ENCODE measurements at regions not wholly inside any gene's neighbourhood (a gene's known extent, or its start where the extent isn't known, plus 50 kb on each side); places are given as distances from the start of the nearest gene placed in this dataset.

- peak overlapping the region in 1 of 11 experiments; percentile 55; a peak in 2 of 22 replicates for H3K4me2 ChIP-seq
- no peaks in the 10 kb centered on the region for H4K20me1 ChIP-seq
- no peaks in the 10 kb centered on the region for H3K36me3 ChIP-seq
- peaks cover 49 to 69% (median 52%) of the 10 kb centered on the region in 10 experiments for H3K4me1 ChIP-seq
- no peak overlapping the region for H3K4me3 ChIP-seq
- no peak overlapping the region for H3K27ac ChIP-seq
- H3K27me3 ChIP-seq = no peaks in the 10 kb centered on the region
- TF ChIP-seq Cebpa-rat (IDR thresholded peaks at IDR 0.05) = no peak
- H3K9me3 ChIP-seq (replicated peaks in 1 of 11) = peaks cover 0 to 7% (median 0%) of the 10 kb centered on the region in 11 experiments; a peak in 5 of 22 replicates
- H3K9ac ChIP-seq = no peak overlapping the region
Observed at GRCh38 chr1:235017719-235018118, 110.9 kb downstream of the TOMM20 start.

GRCh38 chr1:235017191-235017590 is 111.4 kb downstream of the TOMM20 start:
- TF ChIP-seq Cebpa-rat (IDR thresholded peaks at IDR 0.05) = no peak
- Histone ChIP-seq H3K9me3 (replicated peaks in 1 of 11) (peaks cover 0 to 7% (median 0%) of the 10 kb centered on the region in 11 experiments; a peak in 5 of 22 replicates), H3K36me3 (no peaks in the 10 kb centered on the region), H3K9ac (no peak overlapping the region), H3K4me2 (no peak overlapping the region), H3K4me3 (no peak overlapping the region), H3K4me1 (peaks cover 49 to 69% (median 52%) of the 10 kb centered on the region in 10 experiments), H4K20me1 (no peaks in the 10 kb centered on the region), H3K27ac (no peak overlapping the region), H3K27me3 (no peaks in the 10 kb centered on the region)

GRCh38 chr1:235015291-235015985 is 113.2 kb downstream of the TOMM20 start:
- H3K9ac ChIP-seq = peak overlapping the region; percentile 43 to 71 (median 59); a peak in 18 of 22 replicates
- no peaks in the 10 kb centered on the region for H3K27me3 ChIP-seq
- H3K27ac ChIP-seq = peak overlapping the region; percentile 62 to 97 (median 76); a peak in 21 of 22 replicates
- TF ChIP-seq Cebpa-rat (IDR thresholded peaks at IDR 0.05) = no peak
- H3K4me1 ChIP-seq = peaks cover 58 to 79% (median 63%) of the 10 kb centered on the region in 10 experiments
- H3K9me3 ChIP-seq (replicated peaks in 1 of 11) = peaks cover 0 to 7% (median 0%) of the 10 kb centered on the region in 11 experiments; a peak in 5 of 22 replicates
- no peak overlapping the region for H3K4me3 ChIP-seq
- H4K20me1 ChIP-seq = no peaks in the 10 kb centered on the region
- peak overlapping the region; percentile 54 to 96 (median 88) for H3K4me2 ChIP-seq
- no peaks in the 10 kb centered on the region for H3K36me3 ChIP-seq

- no peaks in the 10 kb centered on the region for H3K36me3 ChIP-seq
- H3K4me2 ChIP-seq = peak overlapping the region; percentile 54 to 96 (median 88); a peak in 19 of 22 replicates
- H3K4me1 ChIP-seq = peaks cover 65 to 86% (median 69%) of the 10 kb centered on the region in 10 experiments
- H3K4me3 ChIP-seq = no peak overlapping the region
- H3K27me3 ChIP-seq = no peaks in the 10 kb centered on the region
- TF ChIP-seq Cebpa-rat (IDR thresholded peaks at IDR 0.05) = no peak
- peak overlapping the region in 1 of 11 experiments; percentile 71; a peak in 1 of 22 replicates for H3K9ac ChIP-seq
- peak overlapping the region in 9 of 11 experiments; percentile 62 to 97 (median 82); a peak in 14 of 22 replicates for H3K27ac ChIP-seq
- no peaks in the 10 kb centered on the region for H4K20me1 ChIP-seq
- peaks cover 0 to 7% (median 0%) of the 10 kb centered on the region in 11 experiments; a peak in 5 of 22 replicates for H3K9me3 ChIP-seq (replicated peaks in 1 of 11)
Observed at GRCh38 chr1:235014756-235015155, 113.9 kb downstream of the TOMM20 start.

GRCh38 chr1:235013512-235013911 is 115.1 kb downstream of the TOMM20 start:
- peaks cover 73 to 88% (median 79%) of the 10 kb centered on the region in 10 experiments for H3K4me1 ChIP-seq
- no peaks in the 10 kb centered on the region for H4K20me1 ChIP-seq
- peak overlapping the region in 10 of 11 experiments; percentile 74 to 97 (median 92); a peak in 20 of 22 replicates for H3K27ac ChIP-seq
- no peaks in the 10 kb centered on the region for H3K36me3 ChIP-seq
- H3K4me3 ChIP-seq = no peak overlapping the region
- H3K4me2 ChIP-seq = peak overlapping the region; percentile 75 to 97 (median 89)
- peak overlapping the region in 2 of 11 experiments; percentile 32 to 84; a peak in 4 of 22 replicates for H3K9ac ChIP-seq
- no peaks in the 10 kb centered on the region for H3K27me3 ChIP-seq
- no peak for TF ChIP-seq Cebpa-rat (IDR thresholded peaks at IDR 0.05)
- H3K9me3 ChIP-seq (replicated peaks in 1 of 11) = peaks cover 0 to 7% (median 0%) of the 10 kb centered on the region in 11 experiments; a peak in 5 of 22 replicates

GRCh38 chr1:235012436-235013210 is 116.0 kb downstream of the TOMM20 start:
- H3K27ac ChIP-seq = peak overlapping the region; percentile 33 to 97 (median 92); a peak in 21 of 22 replicates
- H3K27me3 ChIP-seq = no peaks in the 10 kb centered on the region
- H3K4me3 ChIP-seq = peak overlapping the region in 4 of 10 experiments; percentile 2 to 39 (median 26); a peak in 5 of 20 replicates
- H3K9ac ChIP-seq = peak overlapping the region in 10 of 11 experiments; percentile 43 to 84 (median 80); a peak in 20 of 22 replicates
- no peaks in the 10 kb centered on the region for H3K36me3 ChIP-seq
- peaks cover 0 to 6% (median 3%) of the 10 kb centered on the region in 11 experiments; a peak in 9 of 22 replicates for H3K9me3 ChIP-seq (replicated peaks in 1 of 11)
- H3K4me2 ChIP-seq = peak overlapping the region; percentile 75 to 97 (median 89)
- no peaks in the 10 kb centered on the region for H4K20me1 ChIP-seq
- TF ChIP-seq Cebpa-rat (IDR thresholded peaks at IDR 0.05) = no peak
- H3K4me1 ChIP-seq = peaks cover 73 to 86% (median 83%) of the 10 kb centered on the region in 10 experiments

- Histone ChIP-seq H3K4me1 (peaks cover 73 to 90% (median 85%) of the 10 kb centered on the region in 10 experiments), H3K27ac (peak overlapping the region; percentile 33 to 97 (median 92); a peak in 21 of 22 replicates), H4K20me1 (no peaks in the 10 kb centered on the region), H3K4me3 (peak overlapping the region in 8 of 10 experiments; percentile 12 to 60 (median 35); a peak in 14 of 20 replicates), H3K9ac (peak overlapping the region in 10 of 11 experiments; percentile 63 to 84 (median 80); a peak in 20 of 22 replicates), H3K36me3 (no peaks in the 10 kb centered on the region), H3K9me3 (replicated peaks in 1 of 11) (peaks cover 0 to 10% (median 7%) of the 10 kb centered on the region in 11 experiments; a peak in 9 of 22 replicates), H3K27me3 (no peaks in the 10 kb centered on the region), H3K4me2 (peak overlapping the region; percentile 75 to 97 (median 89))
- peak in 8 of 11 experiments; percentile 64 to 97 (median 80); a peak in 15 of 22 replicates for TF ChIP-seq Cebpa-rat (IDR thresholded peaks at IDR 0.05)
Observed at GRCh38 chr1:235011599-235012435, 116.8 kb downstream of the TOMM20 start.
